IMR-90 (cell line): ENCODE measurements at regions not wholly inside any gene's neighbourhood (a gene's known extent, or its start where the extent isn't known, plus 50 kb on each side); places are given as distances from the start of the nearest gene placed in this dataset.

Source experiments
- ATAC-seq: fragments of 200-7000 bp; cut with Tn5 transposase; 2 replicates; pipeline ENCODE4 v1.9.1; 2020; ENCODE audit warnings: low read depth, mild to moderate bottlenecking, moderate library complexity
- BruUV-seq: library from RNA; stranded (reverse); fragments of 400-500 nt; replicated peaks from 2 replicates; lab custom pipeline; 2021; lab: Mats Ljungman, UMichigan
- CTCF ChIA-PET: fragments of 300-600 bp; formaldehyde crosslinking; extraction: SDS; loops from one replicate; lab custom pipeline; 2021; ENCODE audit warnings: antibody characterized with exemption; lab: Yijun Ruan, JAX
- POLR2A ChIA-PET: fragments of 300-600 bp; sonication (Branson Sonifier 250); formaldehyde crosslinking; loops from one replicate; lab custom pipeline; 2022; ENCODE audit warnings: antibody characterized with exemption; ENCODE audit not compliant: unreplicated experiment; lab: Charles Lee
- DNase-seq: peaks from one replicate; pipeline ENCODE4 v3.0.0; 2013
- H2AFZ ChIP-seq: replicated peaks from 2 replicates; pipeline ENCODE3; 2013; ENCODE audit warnings: low read length, mild to moderate bottlenecking; ENCODE audit not compliant: poor library complexity
- H2AK5ac ChIP-seq: 2 replicates; pipeline ENCODE4 v1.6.1; 2013; ENCODE audit warnings: low read depth, low read length, inconsistent platforms
- H2AK9ac ChIP-seq: replicated peaks from 2 replicates; pipeline ENCODE3; 2013; ENCODE audit warnings: mild to moderate bottlenecking, low read depth, low read length, moderate library complexity; ENCODE audit not compliant: poor library complexity
- H2BK120ac ChIP-seq: 2 replicates; pipeline ENCODE4 v1.6.1; 2013; ENCODE audit warnings: low read depth, low read length, inconsistent platforms
- H2BK15ac ChIP-seq: 3 replicates; pipeline ENCODE4 v1.6.1; 2013; ENCODE audit warnings: low read depth, low read length, inconsistent platforms
- H2BK20ac ChIP-seq: 2 replicates; pipeline ENCODE4 v1.6.1; 2013; ENCODE audit warnings: low read depth, mild to moderate bottlenecking, inconsistent platforms, low read length, moderate library complexity
- H2BK5ac ChIP-seq: 2 replicates; pipeline ENCODE4 v1.6.1; 2013; ENCODE audit warnings: mild to moderate bottlenecking, low read depth, low read length, inconsistent platforms; ENCODE audit not compliant: poor library complexity, severe bottlenecking
- H3K14ac ChIP-seq: replicated peaks from 2 replicates; pipeline ENCODE4 v1.6.1; 2013; ENCODE audit warnings: low read depth, low read length, inconsistent platforms
- H3K18ac ChIP-seq: 2 replicates; pipeline ENCODE4 v1.6.1; 2013; ENCODE audit warnings: low read depth, low read length, control low read depth
- H3K23ac ChIP-seq: 2 replicates; pipeline ENCODE4 v1.6.1; 2013; ENCODE audit warnings: low read depth, low read length, inconsistent platforms
- H3K27ac ChIP-seq: 2 replicates; pipeline ENCODE4 v1.5.1; 2013; ENCODE audit warnings: mild to moderate bottlenecking, control low read depth, low read length; ENCODE audit not compliant: insufficient read depth
- H3K27me3 ChIP-seq: 2 replicates; pipeline ENCODE4 v1.6.1; 2013; ENCODE audit warnings: low read length; ENCODE audit not compliant: control insufficient read depth, insufficient read depth
- H3K36me3 ChIP-seq: 2 replicates; pipeline ENCODE4 v1.6.1; 2013; ENCODE audit warnings: low read length, mixed read lengths; ENCODE audit not compliant: control insufficient read depth, insufficient read depth
- H3K4ac ChIP-seq: 2 replicates; pipeline ENCODE4 v1.6.1; 2013; ENCODE audit warnings: low read depth, low read length, inconsistent platforms
- H3K4me1 ChIP-seq: 2 replicates; pipeline ENCODE4 v1.6.1; 2013; ENCODE audit warnings: low read length, mixed read lengths; ENCODE audit not compliant: control insufficient read depth, insufficient read depth
- H3K4me2 ChIP-seq: 2 replicates; pipeline ENCODE4 v1.6.1; 2013; ENCODE audit warnings: low read depth, mild to moderate bottlenecking, control low read depth, low read length, moderate library complexity
- H3K4me3 ChIP-seq: 2 replicates; pipeline ENCODE4 v1.5.1; 2013; ENCODE audit warnings: low read depth, mild to moderate bottlenecking, control low read depth, low read length, moderate library complexity; ENCODE audit not compliant: insufficient read depth
- H3K56ac ChIP-seq: 2 replicates; pipeline ENCODE4 v1.6.1; 2013; ENCODE audit warnings: low read length, inconsistent platforms; ENCODE audit not compliant: insufficient read depth; ENCODE audit errors: extremely low read depth
- H3K79me1 ChIP-seq, 2 experiments: 2 replicates each; pipeline ENCODE4 v1.6.1; 2013; ENCODE audit warnings: low read length in 2 of 2, inconsistent platforms in 1 of 2, low read depth in 1 of 2
- H3K9ac ChIP-seq: 2 replicates; pipeline ENCODE4 v1.6.1; 2013; ENCODE audit warnings: low read depth, low read length, control low read depth
- H3K9me1 ChIP-seq: 2 replicates; pipeline ENCODE4 v1.6.1; 2013; ENCODE audit warnings: low read length, inconsistent platforms; ENCODE audit not compliant: insufficient read depth
- H3K9me3 ChIP-seq: 2 replicates; pipeline ENCODE4 v1.6.1; 2013; ENCODE audit warnings: low read length; ENCODE audit not compliant: control insufficient read depth, insufficient read depth
- H4K20me1 ChIP-seq: 2 replicates; pipeline ENCODE4 v1.6.1; 2013; ENCODE audit warnings: low read length, inconsistent platforms; ENCODE audit not compliant: insufficient read depth
- H4K5ac ChIP-seq: 2 replicates; pipeline ENCODE4 v1.6.1; 2013; ENCODE audit warnings: mild to moderate bottlenecking, low read depth, low read length, control low read depth
- H4K8ac ChIP-seq, 2 experiments: 2 replicates each; pipeline ENCODE4 v1.6.1; 2013; ENCODE audit warnings: low read depth in 2 of 2, low read length in 2 of 2, control low read depth in 1 of 2, inconsistent platforms in 1 of 2
- H4K91ac ChIP-seq: 2 replicates; pipeline ENCODE4 v1.6.1; 2013; ENCODE audit warnings: low read depth, low read length, inconsistent platforms; ENCODE audit not compliant: insufficient read depth
- BHLHE40 ChIP-seq: fragments of 150-350 bp; IDR thresholded peaks from 2 replicates; pipeline ENCODE4 v1.6.1; 2016; ENCODE audit warnings: mild to moderate bottlenecking, low read depth, low read length
- CEBPB ChIP-seq: IDR thresholded peaks from 2 replicates; pipeline ENCODE4 v1.6.1; 2012; ENCODE audit warnings: low read depth, low read length, improper control_type of control experiment
- CHD1 ChIP-seq: IDR thresholded peaks from 2 replicates; pipeline ENCODE4 v1.6.1; 2012; ENCODE audit warnings: low read depth, low read length, improper control_type of control experiment
- FOS ChIP-seq: fragments of 150-350 bp; IDR thresholded peaks from 2 replicates; pipeline ENCODE4 v1.6.1; 2016; ENCODE audit warnings: low read depth, low read length
- MAFK ChIP-seq: IDR thresholded peaks from 2 replicates; pipeline ENCODE4 v1.6.1; 2012; ENCODE audit warnings: low read depth, low read length, improper control_type of control experiment
- MAZ ChIP-seq: IDR thresholded peaks from 2 replicates; pipeline ENCODE4 v1.6.1; 2012; ENCODE audit warnings: low read depth, mild to moderate bottlenecking, low read length, improper control_type of control experiment, moderate library complexity, borderline replicate concordance
- NFE2L2 ChIP-seq: fragments of 150-350 bp; IDR thresholded peaks from 2 replicates; pipeline ENCODE4 v1.6.1; 2016; ENCODE audit warnings: low read depth, mild to moderate bottlenecking, low read length
- POLR2A ChIP-seq: IDR thresholded peaks from 2 replicates; pipeline ENCODE4 v1.6.1; 2012; ENCODE audit warnings: mild to moderate bottlenecking, low read depth, low read length
- RAD21 ChIP-seq: IDR thresholded peaks from 2 replicates; pipeline ENCODE4 v1.6.1; 2012; ENCODE audit warnings: low read length, improper control_type of control experiment
- RCOR1 ChIP-seq: IDR thresholded peaks from 2 replicates; pipeline ENCODE4 v1.6.1; 2012; ENCODE audit warnings: mild to moderate bottlenecking, low read length, improper control_type of control experiment; ENCODE audit not compliant: insufficient replicate concordance
- SMC3 ChIP-seq: fragments of 150-350 bp; IDR thresholded peaks from 2 replicates; pipeline ENCODE4 v1.6.1; 2016; ENCODE audit warnings: low read depth, mild to moderate bottlenecking, antibody characterized with exemption, low read length, moderate library complexity
- WGBS, 2 experiments: methylation state at CpG; one replicate each; pipeline versions ENCODE4 v1.1.5 to v1.1.7; 2013; ENCODE audit warnings: missing lambda C conversion rate in 2 of 2; ENCODE audit not compliant: insufficient read length in 1 of 2; ENCODE audit errors: extremely low coverage in 2 of 2; 5-methylcytosine and 5-hydroxymethylcytosine counted together
- dilution Hi-C: fragments of 300-500 bp; cut with HindIII; formaldehyde crosslinking; loops from one replicate; pipeline ENCODE4 v1.14.3; 2018; ENCODE audit warnings: low sequenced_read_pairs; ENCODE audit not compliant: unreplicated experiment
- in situ Hi-C: fragments of 300-500 bp; cut with MboI; formaldehyde crosslinking; loops from 3 replicates; pipeline ENCODE4 v1.14.3; 2019; ENCODE audit warnings: low sequenced_read_pairs, inconsistent platforms, mixed read lengths
- intact Hi-C: fragments of 100-400 bp; cut with micrococcal nuclease; formaldehyde crosslinking; loops from 2 replicates; pipeline ENCODE4 v1.10.0; 2022
- TF ChIP-seq, protein P1 (sequence below): conservative IDR thresholded peaks from 2 replicates; pipeline ENCODE4 v1.5.1; 2012; ENCODE audit warnings: mild to moderate bottlenecking, low read depth, low read length, improper control_type of control experiment
- TF ChIP-seq, protein P2 (sequence below): fragments of 150-350 bp; IDR thresholded peaks from 2 replicates; pipeline ENCODE4 v1.6.1; 2017; ENCODE audit warnings: mild to moderate bottlenecking, antibody characterized with exemption, low read length, low read depth

- in situ Hi-C loops: no loop called here
- intact Hi-C loops: no loop called here
- Histone ChIP-seq H3K27me3 (0 out of 2 replicates have a peak, but pooled peaks cover 3% of the 10 kb centered on the region), H4K20me1 (no peaks in the 10 kb centered on the region), H4K8ac (no peak overlapping the region), H2AK9ac (no peak overlapping the region), H2BK20ac (0 out of 2 replicates have a peak overlapping the region, but pooled peaks have one; percentile 64), H3K27ac (no peak overlapping the region), H3K36me3 (no peaks in the 10 kb centered on the region), H2BK5ac (no peak overlapping the region), H3K4ac (no peak overlapping the region), H3K9ac (no peak overlapping the region), H3K4me1 (peaks cover 11% of the 10 kb centered on the region), H3K9me1 (peaks cover 5% of the 10 kb centered on the region), H2BK120ac (no peak overlapping the region), H3K14ac (no peak overlapping the region), H3K9me3 (no peaks in the 10 kb centered on the region), H4K91ac (no peak overlapping the region), H3K4me2 (no peak overlapping the region), H3K18ac (no peak overlapping the region), H3K56ac (no peak overlapping the region), H3K4me3 (no peak overlapping the region), H3K79me1 (no peaks in the 10 kb centered on the region), H2BK15ac (no peak overlapping the region), H3K23ac (no peak overlapping the region), H2AK5ac (no peak overlapping the region), H2AFZ (no peak overlapping the region), H4K5ac (no peak overlapping the region)
- dilution Hi-C loops: no loop called here
- ChIA-PET CTCF (no interaction called here), POLR2A (no interaction called here)
- WGBS, 2 experiments: 80% methylated on average over 1 of the region's 3 CpGs; no CpG with 5 or more reads in 1 of the 2 experiments
- BruUV-seq: no TSS peak
- ATAC-seq (no peak), DNase-seq (no peak)
- TF ChIP-seq, protein P1, sequence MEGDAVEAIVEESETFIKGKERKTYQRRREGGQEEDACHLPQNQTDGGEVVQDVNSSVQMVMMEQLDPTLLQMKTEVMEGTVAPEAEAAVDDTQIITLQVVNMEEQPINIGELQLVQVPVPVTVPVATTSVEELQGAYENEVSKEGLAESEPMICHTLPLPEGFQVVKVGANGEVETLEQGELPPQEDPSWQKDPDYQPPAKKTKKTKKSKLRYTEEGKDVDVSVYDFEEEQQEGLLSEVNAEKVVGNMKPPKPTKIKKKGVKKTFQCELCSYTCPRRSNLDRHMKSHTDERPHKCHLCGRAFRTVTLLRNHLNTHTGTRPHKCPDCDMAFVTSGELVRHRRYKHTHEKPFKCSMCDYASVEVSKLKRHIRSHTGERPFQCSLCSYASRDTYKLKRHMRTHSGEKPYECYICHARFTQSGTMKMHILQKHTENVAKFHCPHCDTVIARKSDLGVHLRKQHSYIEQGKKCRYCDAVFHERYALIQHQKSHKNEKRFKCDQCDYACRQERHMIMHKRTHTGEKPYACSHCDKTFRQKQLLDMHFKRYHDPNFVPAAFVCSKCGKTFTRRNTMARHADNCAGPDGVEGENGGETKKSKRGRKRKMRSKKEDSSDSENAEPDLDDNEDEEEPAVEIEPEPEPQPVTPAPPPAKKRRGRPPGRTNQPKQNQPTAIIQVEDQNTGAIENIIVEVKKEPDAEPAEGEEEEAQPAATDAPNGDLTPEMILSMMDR: no peak
- TF ChIP-seq MAZ (no peak), MAFK (no peak), BHLHE40 (no peak), RCOR1 (no peak), SMC3 (no peak), FOS (no peak), CEBPB (no peak), CHD1 (no peak), POLR2A (no peak), RAD21 (no peak), NFE2L2 (no peak)
- TF ChIP-seq, protein P2, sequence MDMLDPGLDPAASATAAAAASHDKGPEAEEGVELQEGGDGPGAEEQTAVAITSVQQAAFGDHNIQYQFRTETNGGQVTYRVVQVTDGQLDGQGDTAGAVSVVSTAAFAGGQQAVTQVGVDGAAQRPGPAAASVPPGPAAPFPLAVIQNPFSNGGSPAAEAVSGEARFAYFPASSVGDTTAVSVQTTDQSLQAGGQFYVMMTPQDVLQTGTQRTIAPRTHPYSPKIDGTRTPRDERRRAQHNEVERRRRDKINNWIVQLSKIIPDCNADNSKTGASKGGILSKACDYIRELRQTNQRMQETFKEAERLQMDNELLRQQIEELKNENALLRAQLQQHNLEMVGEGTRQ: no peak
These were observed 291.5 kb downstream of the MN1 start for GRCh38 chr22:27510024-27510423.
